Cardiac fibroblast (primary cell): ENCODE measurements at regions not wholly inside any gene's neighbourhood (a gene's known extent, or its start where the extent isn't known, plus 50 kb on each side); places are given as distances from the start of the nearest gene placed in this dataset.

Source experiments
- DNase-seq, 2 donors: peaks; one replicate each; pipeline versions ENCODE4 v3.0.0 to v3.0.0-alpha.2; 2010; ENCODE audit warnings: low read depth in 2 of 2
- H3K4me3 ChIP-seq, 2 donors: replicated peaks in 1 of 2; 1 replicate in 1 of 2; 2 replicates in 1 of 2; pipeline ENCODE4 v1.5.1; 2011; ENCODE audit warnings: low read depth in 2 of 2, low read length in 2 of 2, mild to moderate bottlenecking in 2 of 2, moderate library complexity in 1 of 2
- CTCF ChIP-seq: IDR thresholded peaks from one replicate; pipeline ENCODE4 v1.5.1; 2011; ENCODE audit warnings: low read depth, mild to moderate bottlenecking, low read length, inconsistent platforms

GRCh38 chr4:17103231-17103630 lies 204.8 kb upstream of the LDB2 start:
- no peak for TF ChIP-seq CTCF
- peak; percentile 14 to 40 for DNase-seq
- H3K4me3 ChIP-seq: no peak overlapping the region

DNA sequence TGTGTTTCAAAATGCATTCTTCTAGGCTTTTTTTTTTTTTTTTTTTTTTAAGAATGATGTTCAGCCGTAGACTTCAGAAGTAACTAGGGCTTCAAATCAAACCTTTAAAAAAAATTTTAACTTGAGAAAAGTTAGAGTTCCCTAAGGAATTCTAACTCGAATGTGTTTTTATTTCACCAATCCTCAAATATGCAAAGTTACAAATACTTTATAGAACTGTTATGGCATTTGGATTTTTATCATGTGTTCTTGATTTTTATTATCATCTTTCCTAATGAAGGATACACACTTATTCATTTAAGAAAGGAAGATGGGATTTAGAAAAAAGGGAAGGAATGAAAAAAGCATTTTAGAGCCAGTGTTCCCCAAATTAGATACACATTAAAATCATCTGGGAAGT lies 200.6 kb upstream of the LDB2 start:
- no peak for TF ChIP-seq CTCF
- no peak overlapping the region for H3K4me3 ChIP-seq
- no peak for DNase-seq

GRCh38 chr4:17098401-17098800 lies 200.0 kb upstream of the LDB2 start:
- TF ChIP-seq CTCF: no peak
- no peak overlapping the region for H3K4me3 ChIP-seq
- no peak for DNase-seq

- DNase-seq: no peak
- TF ChIP-seq CTCF: no peak
- H3K4me3 ChIP-seq: no peak overlapping the region
Measured at GRCh38 chr4:17097362-17097761, 198.9 kb upstream of the LDB2 start.

DNA sequence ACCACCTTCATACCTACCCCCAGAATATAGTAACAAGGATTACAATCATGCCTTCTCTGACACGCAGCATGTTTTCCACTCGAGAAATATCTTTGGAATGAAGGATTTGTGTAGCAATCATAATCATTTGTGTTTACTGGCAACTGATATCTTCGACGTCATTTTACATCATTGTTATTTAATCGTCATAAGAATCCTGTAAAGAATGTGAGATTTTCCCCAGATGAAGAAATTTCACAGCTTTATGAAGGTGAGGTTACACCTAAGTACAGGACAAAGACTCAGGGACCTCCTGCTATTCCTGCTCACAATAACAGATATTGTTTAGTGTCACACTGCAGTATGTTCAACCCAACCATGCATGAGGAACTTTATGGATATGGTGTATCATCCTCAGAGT lies 198.2 kb upstream of the LDB2 start:
- no peak for TF ChIP-seq CTCF
- H3K4me3 ChIP-seq: no peak overlapping the region

GRCh38 chr4:17095771-17096170 lies 197.3 kb upstream of the LDB2 start:
- no peak overlapping the region for H3K4me3 ChIP-seq
- no peak for DNase-seq
- no peak for TF ChIP-seq CTCF

More for the DNA sequence above, 198.2 kb upstream of the LDB2 start:
- no peak for DNase-seq

- no peak overlapping the region for H3K4me3 ChIP-seq
- no peak for TF ChIP-seq CTCF
- DNase-seq: peak in 1 of 2 donors; percentile 26
Measured at GRCh38 chr4:17094876-17095210, 196.4 kb upstream of the LDB2 start.
